HuH-7.5 (cell line): ENCODE measurements at regions not wholly inside any gene's neighbourhood (a gene's known extent, or its start where the extent isn't known, plus 50 kb on each side); places are given as distances from the start of the nearest gene placed in this dataset.
"Not testable (repeated sequence)": the region's sequence is repeated elsewhere in the genome, so short reads cannot be mapped to it uniquely, and the experiment has no call there.

Experiments used
- DNase-seq: peaks from one replicate; pipeline ENCODE4 v3.0.0; 2011; ENCODE audit warnings: low spot score

DNA sequence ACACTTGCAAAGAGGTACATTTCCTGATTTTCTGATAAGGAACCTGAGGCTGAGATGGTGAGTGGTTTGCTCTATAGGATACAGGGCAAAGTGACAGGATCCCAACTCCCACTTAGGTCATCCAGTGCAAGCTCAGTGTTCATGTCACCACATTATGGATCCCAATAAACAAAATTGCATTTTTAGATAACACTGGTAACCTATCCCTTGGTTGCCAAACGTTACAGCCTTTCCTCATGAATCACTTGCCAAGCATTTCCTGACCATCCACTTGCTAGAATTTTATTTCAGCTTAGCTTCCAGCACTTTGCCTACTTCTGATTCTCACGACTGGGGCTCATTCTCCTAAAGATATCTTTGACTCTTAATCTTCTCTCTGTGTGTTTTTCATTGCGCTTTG, 131.4 kb upstream of the ODAD2 start:
- no peak for DNase-seq

- DNase-seq = no peak
These were observed 129.0 kb upstream of the ODAD2 start for GRCh38 chr10:28127881-28128280.

GRCh38 chr10:28125701-28126100, 126.8 kb upstream of the ODAD2 start:
- DNase-seq = no peak

- DNase-seq = no peak
These were observed 121.9 kb upstream of the ODAD2 start for GRCh38 chr10:28120795-28121194.

GRCh38 chr10:28120043-28120749, 121.3 kb upstream of the ODAD2 start:
- DNase-seq = no peak

GRCh38 chr10:28118985-28119628, 120.2 kb upstream of the ODAD2 start:
- no peak for DNase-seq

DNA sequence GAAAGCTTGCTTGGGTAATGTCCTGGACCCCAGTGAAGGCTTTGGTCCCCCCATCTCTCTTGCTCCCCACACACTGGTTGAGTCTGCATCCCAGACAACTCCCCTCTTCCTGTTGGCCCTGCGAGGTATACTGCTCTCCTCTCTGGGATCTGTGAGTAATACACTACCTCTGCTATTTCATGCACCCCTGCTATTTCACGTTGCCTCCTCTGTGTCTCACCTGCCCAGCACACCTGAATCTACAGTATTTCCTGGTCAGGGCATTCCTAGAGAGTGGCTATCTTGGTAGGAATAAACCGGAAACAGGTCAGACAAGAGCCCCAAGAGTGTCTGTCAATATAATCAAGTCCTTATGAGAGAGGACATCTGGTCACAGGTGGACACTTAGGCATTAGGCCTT, 114.3 kb upstream of the ODAD2 start:
- DNase-seq = no peak

- DNase-seq = no peak
These were observed 112.8 kb upstream of the ODAD2 start for GRCh38 chr10:28111712-28112111.

DNA sequence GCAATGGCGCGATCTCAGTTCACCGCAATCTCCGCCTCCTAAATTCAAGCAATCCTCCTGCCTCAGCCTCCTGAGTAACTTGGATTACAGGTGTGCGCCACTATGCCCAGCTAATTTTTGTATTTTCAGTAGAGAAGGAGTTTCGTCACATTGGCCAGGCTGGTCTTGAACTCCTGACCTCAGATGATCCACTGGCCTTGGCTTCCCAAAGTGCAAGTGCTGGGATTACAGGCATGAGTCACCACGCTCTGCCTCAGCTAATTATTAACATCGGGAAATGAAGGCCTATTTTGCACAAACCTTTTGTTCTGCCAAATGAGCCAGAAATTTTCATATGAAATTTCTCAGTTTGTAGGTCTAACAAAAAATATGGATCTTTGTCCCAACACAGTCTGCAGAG, 106.7 kb upstream of the ODAD2 start:
- DNase-seq = no peak

DNA sequence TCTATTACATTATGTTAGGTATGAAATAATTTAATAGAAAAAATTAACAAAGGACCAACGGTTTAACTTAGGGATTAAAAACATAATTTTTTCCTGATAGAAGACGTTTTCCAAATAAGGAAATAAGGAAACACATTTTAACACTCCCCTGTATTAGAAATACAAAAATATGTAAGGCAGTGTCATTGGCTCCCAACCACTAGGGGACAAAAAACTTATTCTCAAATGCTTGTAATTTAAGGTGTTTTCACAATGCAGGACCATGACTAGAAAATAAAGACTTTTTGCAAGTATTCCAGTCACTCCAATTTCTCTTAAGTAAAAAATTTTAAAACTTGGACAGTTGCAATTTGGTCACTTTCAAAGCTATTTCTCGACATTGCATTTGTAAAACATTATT, 98.8 kb upstream of the ODAD2 start:
- DNase-seq = no peak

- DNase-seq = no peak
These were observed 97.0 kb upstream of the ODAD2 start for GRCh38 chr10:28095791-28096378.

DNA sequence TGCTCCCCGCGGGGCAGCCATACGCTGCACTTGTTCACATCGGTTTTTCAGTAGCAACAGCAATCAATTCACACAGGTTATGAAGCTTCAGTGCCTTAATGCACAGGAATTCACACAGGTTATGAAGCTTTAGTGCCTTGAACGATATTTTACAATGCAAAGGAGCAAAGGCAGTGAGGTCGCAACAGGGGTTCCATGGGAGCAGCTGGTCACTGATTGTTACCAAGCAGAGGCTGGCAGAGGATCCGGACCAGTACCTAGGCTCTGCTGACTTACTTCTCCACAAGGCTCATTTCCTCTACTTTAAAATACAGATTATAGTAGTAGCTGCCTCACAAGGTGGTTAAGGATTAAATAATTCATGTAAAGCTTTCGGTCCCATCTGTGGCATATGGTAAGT, 95.2 kb upstream of the ODAD2 start:
- no peak for DNase-seq

DNA sequence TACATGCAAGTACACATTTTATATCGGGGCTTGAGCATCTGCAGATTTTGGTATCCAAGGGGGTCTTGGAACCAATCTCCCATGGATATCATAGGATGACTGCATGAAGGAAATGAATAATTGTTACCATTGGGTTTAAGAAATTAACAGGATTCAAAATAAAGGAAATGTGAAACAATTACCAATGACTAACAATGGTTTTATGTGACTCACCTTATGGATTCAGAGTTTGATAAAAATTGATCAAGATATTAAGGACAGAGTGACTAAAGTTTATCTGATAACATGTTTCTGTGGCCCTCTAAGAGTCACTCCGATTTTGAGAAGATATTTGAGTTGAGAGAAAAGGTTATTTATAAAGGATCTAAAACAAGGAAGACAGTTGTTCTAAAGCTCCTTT, 93.0 kb upstream of the ODAD2 start:
- no peak for DNase-seq

- DNase-seq = no peak
These were observed 91.6 kb upstream of the ODAD2 start for GRCh38 chr10:28090506-28090905.

DNA sequence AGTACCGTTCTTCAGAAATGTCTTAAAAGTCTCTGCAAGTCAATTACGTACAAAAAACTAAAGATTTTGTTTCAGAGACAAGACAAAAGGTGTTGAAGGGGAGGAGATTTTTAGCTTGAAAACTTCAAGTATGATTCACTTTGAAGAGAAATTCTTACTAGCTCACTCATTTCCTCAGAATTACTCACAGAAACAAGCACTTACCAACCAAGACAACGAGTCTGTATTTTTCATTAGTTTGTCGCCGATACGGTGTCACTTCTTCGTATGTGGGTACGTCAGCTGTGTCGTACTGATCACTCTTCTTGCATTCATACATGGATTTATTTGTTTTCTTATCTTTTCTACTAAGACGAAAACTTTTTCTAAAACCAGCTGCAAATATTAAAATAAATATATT, 90.6 kb upstream of the ODAD2 start:
- no peak for DNase-seq

- DNase-seq = no peak
These were observed 88.9 kb upstream of the ODAD2 start for GRCh38 chr10:28087661-28088351.

DNA sequence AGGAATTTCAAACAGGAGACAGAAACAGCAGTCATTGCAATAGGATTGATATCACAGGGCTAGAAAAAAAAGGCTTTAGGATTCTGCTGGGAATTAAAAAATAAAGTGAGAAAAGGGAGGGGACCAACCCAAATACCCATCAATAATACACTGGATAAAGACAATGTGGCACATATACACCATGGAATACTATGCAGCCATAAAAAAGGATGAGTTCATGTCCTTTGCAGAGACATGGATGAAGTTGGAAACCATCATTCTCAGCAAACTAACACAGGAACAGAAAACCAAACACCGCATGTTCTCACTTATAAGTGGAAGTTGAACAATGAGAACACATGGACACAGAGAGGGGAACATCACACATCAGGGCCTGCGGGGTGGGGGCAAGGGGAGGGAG, 86.9 kb upstream of the ODAD2 start:
- not testable (repeated sequence) for DNase-seq

- DNase-seq = no peak
These were observed 84.0 kb upstream of the ODAD2 start for GRCh38 chr10:28082885-28083284.

- no peak for DNase-seq
These were observed 83.4 kb upstream of the ODAD2 start for GRCh38 chr10:28082316-28082715.

GRCh38 chr10:28077889-28078288, 79.0 kb upstream of the ODAD2 start:
- DNase-seq = no peak

GRCh38 chr10:28075424-28075823, 76.5 kb upstream of the ODAD2 start:
- DNase-seq = no peak

DNA sequence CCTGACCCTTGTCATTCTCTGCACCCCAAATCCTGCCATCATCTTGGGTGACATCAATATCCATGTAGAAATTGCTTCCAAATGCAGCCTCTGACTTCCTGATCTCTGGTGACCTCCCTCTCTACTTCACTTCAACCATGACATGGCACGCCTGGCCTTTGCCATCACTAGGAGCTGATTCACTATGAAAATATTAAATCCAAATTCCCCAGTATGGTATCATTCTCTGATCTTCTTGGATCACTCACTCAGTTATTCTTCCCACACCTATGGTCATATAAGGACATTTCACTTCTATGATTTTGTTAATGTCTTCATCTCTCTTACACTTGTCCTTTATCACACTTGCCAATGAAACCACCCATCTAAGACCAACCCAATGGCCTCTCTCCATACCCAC, 73.7 kb upstream of the ODAD2 start:
- no peak for DNase-seq

DNA sequence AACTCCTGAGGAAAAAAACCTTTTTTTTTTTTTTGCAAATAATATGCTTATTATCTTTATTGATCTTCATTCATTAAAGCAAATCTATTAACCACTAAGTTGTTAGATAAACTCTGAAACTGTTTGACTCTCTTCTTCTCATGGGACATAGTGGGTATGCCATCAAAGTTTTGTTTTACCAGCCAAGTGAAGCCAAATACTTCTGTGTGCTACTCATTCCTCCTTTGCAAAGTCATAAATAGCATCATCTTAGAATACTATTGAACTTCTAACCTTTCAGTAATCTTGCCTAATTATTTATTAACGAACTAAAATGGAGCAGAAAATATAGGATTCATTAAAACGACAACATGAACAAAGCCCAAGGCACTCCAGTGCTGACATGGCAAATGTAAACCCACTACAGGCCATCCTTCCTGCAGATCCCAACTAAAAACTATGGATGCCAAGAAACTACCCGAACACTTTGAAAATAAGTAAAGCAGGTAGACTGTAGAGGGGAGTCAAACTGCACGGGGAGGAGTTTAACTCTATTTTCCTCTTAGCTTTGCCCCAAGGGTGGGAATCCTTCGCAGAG, 61.2 kb upstream of the ODAD2 start:
- no peak for DNase-seq
